ENCODE measurements at regions not wholly inside any gene's neighbourhood (a gene's known extent, or its start where the extent isn't known, plus 50 kb on each side); places are given as distances from the start of the nearest gene placed in this dataset.

GRCh38 chr5:171678646-171679045, 107.0 kb upstream of the SMIM23 start:
- no peak for ATAC-seq
- Histone ChIP-seq H3K4me2 (no peak overlapping the region), H3K4me1 (no peaks in the 10 kb centered on the region), H3K4me3 (no peak overlapping the region), H3K27ac (no peak overlapping the region), H3K9me3 (0 out of 3 replicates have a peak, but pooled peaks cover 4% of the 10 kb centered on the region)
- 12% methylated on average over 1 of the region's 1 CpG for WGBS (ENCODE audit: missing lambda C conversion rate)
- FAIRE-seq = no peak
- CTCF ChIA-PET = interaction anchor here (0.5 to 1.0 kb wide), 3 partner anchors 21 to 79 kb away, joined by 3 to 5 read pairs (median 3); no protein-coding TSS in a partner anchor
- TF ChIP-seq, protein P1, sequence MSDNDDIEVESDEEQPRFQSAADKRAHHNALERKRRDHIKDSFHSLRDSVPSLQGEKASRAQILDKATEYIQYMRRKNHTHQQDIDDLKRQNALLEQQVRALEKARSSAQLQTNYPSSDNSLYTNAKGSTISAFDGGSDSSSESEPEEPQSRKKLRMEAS (IDR thresholded peaks at IDR 0.05) = no peak
- TF ChIP-seq POLR2A (IDR thresholded peaks at IDR 0.05; ENCODE audit: low read length) (no peak), ZC3H11A (IDR thresholded peaks at IDR 0.05) (no peak), HEYL (CRISPR knock-in tag; IDR thresholded peaks at IDR 0.05) (no peak), MAFK (IDR thresholded peaks at IDR 0.05; ENCODE audit: partially characterized antibody) (no peak), MAZ (IDR thresholded peaks at IDR 0.05; ENCODE audit: borderline replicate concordance, low read depth, low read length) (no peak), FOSB (CRISPR knock-in tag; IDR thresholded peaks at IDR 0.05) (no peak), HOXA7 (CRISPR knock-in tag; IDR thresholded peaks at IDR 0.05) (no peak), CEBPB (IDR thresholded peaks at IDR 0.05) (no peak), JUN (IDR thresholded peaks at IDR 0.05) (no peak), EHF (CRISPR knock-in tag; IDR thresholded peaks at IDR 0.05) (no peak), ZSCAN20 (CRISPR knock-in tag; IDR thresholded peaks at IDR 0.05) (no peak)
- TF ChIP-seq, protein P2, sequence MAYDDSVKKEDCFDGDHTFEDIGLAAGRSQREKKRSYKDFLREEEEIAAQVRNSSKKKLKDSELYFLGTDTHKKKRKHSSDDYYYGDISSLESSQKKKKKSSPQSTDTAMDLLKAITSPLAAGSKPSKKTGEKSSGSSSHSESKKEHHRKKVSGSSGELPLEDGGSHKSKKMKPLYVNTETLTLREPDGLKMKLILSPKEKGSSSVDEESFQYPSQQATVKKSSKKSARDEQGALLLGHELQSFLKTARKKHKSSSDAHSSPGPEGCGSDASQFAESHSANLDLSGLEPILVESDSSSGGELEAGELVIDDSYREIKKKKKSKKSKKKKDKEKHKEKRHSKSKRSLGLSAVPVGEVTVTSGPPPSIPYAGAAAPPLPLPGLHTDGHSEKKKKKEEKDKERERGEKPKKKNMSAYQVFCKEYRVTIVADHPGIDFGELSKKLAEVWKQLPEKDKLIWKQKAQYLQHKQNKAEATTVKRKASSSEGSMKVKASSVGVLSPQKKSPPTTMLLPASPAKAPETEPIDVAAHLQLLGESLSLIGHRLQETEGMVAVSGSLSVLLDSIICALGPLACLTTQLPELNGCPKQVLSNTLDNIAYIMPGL (CRISPR knock-in tag; IDR thresholded peaks at IDR 0.05; ENCODE audit: borderline replicate concordance) = no peak
- TF ChIP-seq, protein P3, sequence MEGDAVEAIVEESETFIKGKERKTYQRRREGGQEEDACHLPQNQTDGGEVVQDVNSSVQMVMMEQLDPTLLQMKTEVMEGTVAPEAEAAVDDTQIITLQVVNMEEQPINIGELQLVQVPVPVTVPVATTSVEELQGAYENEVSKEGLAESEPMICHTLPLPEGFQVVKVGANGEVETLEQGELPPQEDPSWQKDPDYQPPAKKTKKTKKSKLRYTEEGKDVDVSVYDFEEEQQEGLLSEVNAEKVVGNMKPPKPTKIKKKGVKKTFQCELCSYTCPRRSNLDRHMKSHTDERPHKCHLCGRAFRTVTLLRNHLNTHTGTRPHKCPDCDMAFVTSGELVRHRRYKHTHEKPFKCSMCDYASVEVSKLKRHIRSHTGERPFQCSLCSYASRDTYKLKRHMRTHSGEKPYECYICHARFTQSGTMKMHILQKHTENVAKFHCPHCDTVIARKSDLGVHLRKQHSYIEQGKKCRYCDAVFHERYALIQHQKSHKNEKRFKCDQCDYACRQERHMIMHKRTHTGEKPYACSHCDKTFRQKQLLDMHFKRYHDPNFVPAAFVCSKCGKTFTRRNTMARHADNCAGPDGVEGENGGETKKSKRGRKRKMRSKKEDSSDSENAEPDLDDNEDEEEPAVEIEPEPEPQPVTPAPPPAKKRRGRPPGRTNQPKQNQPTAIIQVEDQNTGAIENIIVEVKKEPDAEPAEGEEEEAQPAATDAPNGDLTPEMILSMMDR (IDR thresholded peaks at IDR 0.05) = no peak
- TF ChIP-seq, protein P4, sequence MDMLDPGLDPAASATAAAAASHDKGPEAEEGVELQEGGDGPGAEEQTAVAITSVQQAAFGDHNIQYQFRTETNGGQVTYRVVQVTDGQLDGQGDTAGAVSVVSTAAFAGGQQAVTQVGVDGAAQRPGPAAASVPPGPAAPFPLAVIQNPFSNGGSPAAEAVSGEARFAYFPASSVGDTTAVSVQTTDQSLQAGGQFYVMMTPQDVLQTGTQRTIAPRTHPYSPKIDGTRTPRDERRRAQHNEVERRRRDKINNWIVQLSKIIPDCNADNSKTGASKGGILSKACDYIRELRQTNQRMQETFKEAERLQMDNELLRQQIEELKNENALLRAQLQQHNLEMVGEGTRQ (IDR thresholded peaks at IDR 0.05) = no peak
- no peak for DNase-seq (ENCODE audit: low read depth in 1 of 2, low spot score in 1 of 2)
- POLR2A ChIA-PET = no interaction called here

DNA sequence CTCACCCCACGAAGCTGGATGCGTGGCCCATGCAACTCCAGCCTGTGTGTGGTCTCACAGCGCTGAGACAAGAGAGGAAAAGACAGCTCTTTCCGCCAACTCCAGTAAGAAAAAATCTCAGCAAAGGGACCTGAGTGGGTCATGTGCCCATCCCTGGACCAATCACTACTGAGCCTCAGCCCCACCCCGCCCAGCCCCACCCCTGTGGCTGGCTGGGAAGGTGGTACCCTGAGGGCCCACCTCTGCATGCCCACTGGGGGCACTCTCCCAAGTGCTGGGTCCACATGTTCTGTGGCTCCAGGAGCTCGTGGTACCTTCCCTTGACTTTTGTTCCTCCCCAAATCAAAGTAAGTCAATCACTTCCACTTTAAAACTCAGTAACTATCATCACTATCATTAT, 105.1 kb upstream of the SMIM23 start:
- no peak overlapping the region for H3K27ac ChIP-seq
- CTCF ChIA-PET = interaction anchor here (0.6 to 1.6 kb wide), 4 partner anchors 41 to 511 kb away, joined by 3 to 4 read pairs (median 3); no protein-coding TSS in a partner anchor
- H3K4me1 ChIP-seq = no peaks in the 10 kb centered on the region
- no peak for FAIRE-seq
- WGBS (ENCODE audit: missing lambda C conversion rate) = 63% methylated on average over 5 of the region's 6 CpGs
- POLR2A ChIA-PET = no interaction called here
- DNase-seq (ENCODE audit: low read depth in 1 of 2, low spot score in 1 of 2) = no peak
- ATAC-seq = peak in 1 of 2 experiments; percentile 68; a peak in 3 of 6 replicates
- TF ChIP-seq RNF2 (IDR thresholded peaks at IDR 0.05; ENCODE audit: borderline replicate concordance, low read depth) = no peak
- TF ChIP-seq, protein P3 (IDR thresholded peaks at IDR 0.05) = no peak
- TF ChIP-seq, protein P2 (CRISPR knock-in tag; IDR thresholded peaks at IDR 0.05; ENCODE audit: borderline replicate concordance) = no peak
- no peak for TF ChIP-seq CBX8 (IDR thresholded peaks at IDR 0.05)
- TF ChIP-seq KDM5A (IDR thresholded peaks at IDR 0.05) = no peak
- no peak for TF ChIP-seq NR3C1 (IDR thresholded peaks at IDR 0.05)
- no peak for TF ChIP-seq GATA3 (IDR thresholded peaks at IDR 0.05; ENCODE audit: borderline replicate concordance)
- TF ChIP-seq POLR2AphosphoS2 (conservative IDR thresholded peaks at IDR 0.05; ENCODE audit: low read length) = no peak
- TF ChIP-seq POLR2A (IDR thresholded peaks at IDR 0.05; ENCODE audit: low read length) = no peak
- TF ChIP-seq RFX5 (IDR thresholded peaks at IDR 0.05) = no peak
- TF ChIP-seq PHF8 (IDR thresholded peaks at IDR 0.05; ENCODE audit: borderline replicate concordance, low read depth) = no peak
- TF ChIP-seq, protein P5, sequence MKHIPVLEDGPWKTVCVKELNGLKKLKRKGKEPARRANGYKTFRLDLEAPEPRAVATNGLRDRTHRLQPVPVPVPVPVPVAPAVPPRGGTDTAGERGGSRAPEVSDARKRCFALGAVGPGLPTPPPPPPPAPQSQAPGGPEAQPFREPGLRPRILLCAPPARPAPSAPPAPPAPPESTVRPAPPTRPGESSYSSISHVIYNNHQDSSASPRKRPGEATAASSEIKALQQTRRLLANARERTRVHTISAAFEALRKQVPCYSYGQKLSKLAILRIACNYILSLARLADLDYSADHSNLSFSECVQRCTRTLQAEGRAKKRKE (CRISPR knock-in tag; IDR thresholded peaks at IDR 0.05; ENCODE audit: low read depth) = no peak
- TF ChIP-seq MYC (IDR thresholded peaks at IDR 0.05; ENCODE audit: borderline replicate concordance, low read length) = no peak
- H3K4me3 ChIP-seq = no peak overlapping the region
- no peak overlapping the region for H3K4me2 ChIP-seq
- H3K9me3 ChIP-seq = no peaks in the 10 kb centered on the region
